Thyroid gland (tissue), 4 donors: ENCODE measurements at regions not wholly inside any gene's neighbourhood (a gene's known extent, or its start where the extent isn't known, plus 50 kb on each side); places are given as distances from the start of the nearest gene placed in this dataset.
"Not testable (repeated sequence)": the region's sequence is repeated elsewhere in the genome, so short reads cannot be mapped to it uniquely, and the experiment has no call there.

Experiments
- POLR2A ChIP-seq, 2 donors: fragments of 450-650 bp; IDR thresholded peaks; one replicate each; pipeline ENCODE4 v1.6.1; 2017; ENCODE audit warnings: antibody characterized with exemption in 2 of 2, mild to moderate bottlenecking in 2 of 2, moderate library complexity in 1 of 2
- TF ChIP-seq, protein P1 (sequence below), 6 experiments: fragments of 200-600 bp in 3 of 6; fragments of 450-650 bp in 3 of 6; sonication (generic) in 3 of 6; IDR thresholded peaks; one replicate each; pipeline ENCODE4 v1.5.1; 2016 to 2019; ENCODE audit warnings: antibody characterized with exemption in 6 of 6, mild to moderate bottlenecking in 2 of 6, inconsistent platforms in 1 of 6, moderate library complexity in 1 of 6

DNA sequence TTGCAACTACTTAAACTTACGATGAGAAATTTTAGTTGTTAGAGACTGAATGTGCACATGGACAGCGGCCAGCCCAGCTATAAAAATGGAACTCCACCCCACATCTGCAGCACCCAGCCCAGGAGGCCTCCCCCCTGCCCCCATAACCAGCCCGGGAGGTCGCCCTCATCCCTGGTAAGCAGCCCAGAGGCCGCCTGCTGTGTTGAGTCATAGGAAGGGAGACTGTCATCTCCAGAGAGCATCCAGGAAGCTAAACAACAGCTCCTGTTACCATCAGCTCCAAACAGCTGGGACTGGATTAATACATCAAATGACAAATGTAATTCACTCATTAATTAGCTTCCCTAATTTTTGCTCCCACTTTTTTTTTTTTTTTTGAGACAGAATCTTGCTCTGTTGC is 5452.7 kb upstream of the TPTE start:
- TF ChIP-seq, protein P1, sequence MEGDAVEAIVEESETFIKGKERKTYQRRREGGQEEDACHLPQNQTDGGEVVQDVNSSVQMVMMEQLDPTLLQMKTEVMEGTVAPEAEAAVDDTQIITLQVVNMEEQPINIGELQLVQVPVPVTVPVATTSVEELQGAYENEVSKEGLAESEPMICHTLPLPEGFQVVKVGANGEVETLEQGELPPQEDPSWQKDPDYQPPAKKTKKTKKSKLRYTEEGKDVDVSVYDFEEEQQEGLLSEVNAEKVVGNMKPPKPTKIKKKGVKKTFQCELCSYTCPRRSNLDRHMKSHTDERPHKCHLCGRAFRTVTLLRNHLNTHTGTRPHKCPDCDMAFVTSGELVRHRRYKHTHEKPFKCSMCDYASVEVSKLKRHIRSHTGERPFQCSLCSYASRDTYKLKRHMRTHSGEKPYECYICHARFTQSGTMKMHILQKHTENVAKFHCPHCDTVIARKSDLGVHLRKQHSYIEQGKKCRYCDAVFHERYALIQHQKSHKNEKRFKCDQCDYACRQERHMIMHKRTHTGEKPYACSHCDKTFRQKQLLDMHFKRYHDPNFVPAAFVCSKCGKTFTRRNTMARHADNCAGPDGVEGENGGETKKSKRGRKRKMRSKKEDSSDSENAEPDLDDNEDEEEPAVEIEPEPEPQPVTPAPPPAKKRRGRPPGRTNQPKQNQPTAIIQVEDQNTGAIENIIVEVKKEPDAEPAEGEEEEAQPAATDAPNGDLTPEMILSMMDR (IDR thresholded peaks at IDR 0.05): not testable (repeated sequence)
- TF ChIP-seq POLR2A (IDR thresholded peaks at IDR 0.05): not testable (repeated sequence)
